Skeletal muscle satellite cell (primary cell): ENCODE measurements at regions not wholly inside any gene's neighbourhood (a gene's known extent, or its start where the extent isn't known, plus 50 kb on each side); places are given as distances from the start of the nearest gene placed in this dataset.

Experiments used
- H3K27me3 ChIP-seq: 2 replicates; pipeline ENCODE4 v1.7.0; 2013; ENCODE audit warnings: low read length; ENCODE audit not compliant: control insufficient read depth, insufficient read depth
- H3K36me3 ChIP-seq: 2 replicates; pipeline ENCODE4 v1.7.0; 2013; ENCODE audit warnings: mild to moderate bottlenecking, control low read depth, low read length; ENCODE audit not compliant: insufficient read depth
- H3K4me1 ChIP-seq: 2 replicates; pipeline ENCODE4 v1.7.0; 2013; ENCODE audit warnings: low read length; ENCODE audit not compliant: control insufficient read depth, insufficient read depth
- H3K4me2 ChIP-seq: 2 replicates; pipeline ENCODE4 v1.7.0; 2013; ENCODE audit warnings: mild to moderate bottlenecking, low read length
- H3K4me3 ChIP-seq: 2 replicates; pipeline ENCODE4 v1.7.0; 2013; ENCODE audit warnings: low read length
- H3K9ac ChIP-seq: 2 replicates; pipeline ENCODE4 v1.7.0; 2013; ENCODE audit warnings: mild to moderate bottlenecking, low read depth, low read length, moderate library complexity
- H3K9me3 ChIP-seq: replicated peaks from 2 replicates; pipeline ENCODE4 v1.7.0; 2013; ENCODE audit warnings: mild to moderate bottlenecking, control low read depth, low read length

- H3K27me3 ChIP-seq = no peaks in the 10 kb centered on the region
- no peaks in the 10 kb centered on the region for H3K36me3 ChIP-seq
- no peaks in the 10 kb centered on the region for H3K9me3 ChIP-seq
- H3K4me1 ChIP-seq = no peaks in the 10 kb centered on the region
- no peak overlapping the region for H3K4me3 ChIP-seq
- H3K9ac ChIP-seq = no peak overlapping the region
- no peak overlapping the region for H3K4me2 ChIP-seq
Measured at GRCh38 chr2:142323206-142323605, 192.4 kb upstream of the LRP1B start.

DNA sequence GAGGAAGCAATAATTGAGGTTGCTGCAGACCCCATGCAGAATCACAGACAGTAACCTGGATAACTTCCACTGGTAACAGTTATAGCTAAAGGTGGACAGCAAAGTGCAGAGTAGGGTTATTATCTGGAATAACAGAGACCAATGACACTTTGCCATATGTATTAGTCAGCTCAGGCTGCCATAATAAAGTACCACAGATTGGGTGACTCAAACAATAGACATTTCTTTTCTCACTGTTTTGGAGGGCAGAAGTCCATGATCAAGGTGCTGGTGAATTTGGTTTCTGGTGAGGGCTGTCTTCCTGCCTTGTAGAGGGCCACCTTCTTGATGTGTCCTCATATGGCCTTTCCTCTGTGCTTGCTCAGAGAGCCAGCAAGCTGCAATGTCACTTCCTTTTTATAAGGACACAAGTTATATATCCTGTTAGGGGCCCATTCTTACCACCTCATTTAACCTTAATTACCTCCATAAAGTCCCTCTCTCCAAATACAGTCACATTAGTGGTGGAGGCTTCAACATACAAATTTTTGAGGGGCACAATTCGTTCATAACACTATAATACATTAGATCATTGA is 191.0 kb upstream of the LRP1B start:
- no peaks in the 10 kb centered on the region for H3K27me3 ChIP-seq
- H3K9ac ChIP-seq = no peak overlapping the region
- H3K36me3 ChIP-seq = no peaks in the 10 kb centered on the region
- H3K9me3 ChIP-seq = no peaks in the 10 kb centered on the region
- H3K4me2 ChIP-seq = no peak overlapping the region
- H3K4me1 ChIP-seq = no peaks in the 10 kb centered on the region
- no peak overlapping the region for H3K4me3 ChIP-seq

DNA sequence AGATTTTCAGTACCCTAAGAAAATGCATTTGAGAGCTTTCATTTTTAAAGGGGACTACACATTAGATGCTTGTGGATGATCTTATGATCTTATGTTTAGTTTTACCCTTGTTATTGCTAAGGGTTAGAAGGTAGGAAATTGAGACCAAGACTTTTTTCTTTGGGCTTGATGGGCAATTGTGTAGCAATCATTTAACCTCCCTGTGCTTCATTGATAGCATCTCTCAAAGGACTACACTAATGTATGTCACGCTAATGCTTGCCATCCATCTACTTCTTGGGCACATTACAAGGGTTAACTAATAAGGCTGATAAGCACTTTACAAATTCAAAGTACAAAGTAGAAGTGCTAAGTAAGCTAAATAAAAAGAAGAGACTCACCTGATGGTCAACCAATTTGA is 189.3 kb upstream of the LRP1B start:
- no peak overlapping the region for H3K4me3 ChIP-seq
- no peaks in the 10 kb centered on the region for H3K9me3 ChIP-seq
- H3K27me3 ChIP-seq = no peaks in the 10 kb centered on the region
- no peaks in the 10 kb centered on the region for H3K36me3 ChIP-seq
- H3K4me2 ChIP-seq = no peak overlapping the region
- H3K9ac ChIP-seq = no peak overlapping the region
- no peaks in the 10 kb centered on the region for H3K4me1 ChIP-seq

DNA sequence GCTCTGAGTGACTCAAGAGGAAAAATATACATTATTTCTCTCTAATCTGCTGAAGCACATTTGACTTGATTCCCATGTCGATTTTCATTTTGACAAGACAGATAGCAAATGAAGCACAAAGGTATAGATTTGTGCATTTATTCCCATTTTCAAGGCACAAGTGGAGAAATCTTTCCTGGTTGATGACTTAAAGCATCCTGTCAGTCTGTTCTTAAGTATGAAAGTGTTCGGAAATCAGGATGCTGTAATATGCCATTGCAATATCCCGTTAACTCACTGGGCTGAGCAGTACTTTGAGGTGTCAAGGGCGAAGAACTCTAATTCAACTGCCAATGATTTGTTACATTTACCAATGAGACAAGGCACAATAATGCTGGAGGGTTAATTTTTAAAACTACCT is 185.2 kb upstream of the LRP1B start:
- no peaks in the 10 kb centered on the region for H3K36me3 ChIP-seq
- H3K9me3 ChIP-seq = no peaks in the 10 kb centered on the region
- no peaks in the 10 kb centered on the region for H3K27me3 ChIP-seq
- H3K4me3 ChIP-seq = no peak overlapping the region
- H3K4me2 ChIP-seq = no peak overlapping the region
- H3K9ac ChIP-seq = no peak overlapping the region
- H3K4me1 ChIP-seq = no peaks in the 10 kb centered on the region

GRCh38 chr2:142315346-142315745 is 184.5 kb upstream of the LRP1B start:
- Histone ChIP-seq H3K4me2 (no peak overlapping the region), H3K36me3 (no peaks in the 10 kb centered on the region), H3K4me1 (no peaks in the 10 kb centered on the region), H3K27me3 (no peaks in the 10 kb centered on the region), H3K9ac (no peak overlapping the region), H3K9me3 (peaks cover 2% of the 10 kb centered on the region), H3K4me3 (no peak overlapping the region)

DNA sequence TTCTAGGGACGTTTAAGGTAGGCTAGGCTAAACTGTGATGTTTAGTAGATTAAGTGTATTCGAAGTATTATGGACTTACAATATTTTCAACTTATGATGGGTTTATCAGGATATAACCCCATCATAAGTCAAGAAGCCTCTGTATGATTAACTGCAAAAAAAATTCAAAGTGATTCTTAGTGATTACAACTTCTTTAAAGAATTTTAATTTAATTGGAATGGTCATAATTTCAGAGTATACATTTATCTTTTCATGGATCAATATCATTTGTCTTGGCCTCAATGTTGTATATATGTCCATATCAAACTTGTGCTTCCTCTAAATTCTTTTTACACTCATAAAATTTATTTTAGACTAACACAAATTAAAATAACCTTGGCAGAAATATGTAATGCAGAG is 183.3 kb upstream of the LRP1B start:
- Histone ChIP-seq H3K36me3 (no peaks in the 10 kb centered on the region), H3K4me2 (no peak overlapping the region), H3K4me3 (no peak overlapping the region), H3K9ac (no peak overlapping the region), H3K27me3 (no peaks in the 10 kb centered on the region), H3K9me3 (peaks cover 6% of the 10 kb centered on the region), H3K4me1 (no peaks in the 10 kb centered on the region)

GRCh38 chr2:142310530-142310929 is 179.7 kb upstream of the LRP1B start:
- Histone ChIP-seq H3K4me2 (no peak overlapping the region), H3K4me3 (no peak overlapping the region), H3K9ac (no peak overlapping the region), H3K27me3 (no peaks in the 10 kb centered on the region), H3K9me3 (peaks cover 6% of the 10 kb centered on the region), H3K36me3 (no peaks in the 10 kb centered on the region), H3K4me1 (peaks cover 3% of the 10 kb centered on the region)

- peaks cover 3% of the 10 kb centered on the region for H3K4me1 ChIP-seq
- H3K27me3 ChIP-seq = no peaks in the 10 kb centered on the region
- peaks cover 6% of the 10 kb centered on the region for H3K9me3 ChIP-seq
- no peaks in the 10 kb centered on the region for H3K36me3 ChIP-seq
- no peak overlapping the region for H3K4me3 ChIP-seq
- H3K4me2 ChIP-seq = no peak overlapping the region
- no peak overlapping the region for H3K9ac ChIP-seq
Measured at GRCh38 chr2:142308744-142309143, 177.9 kb upstream of the LRP1B start.

DNA sequence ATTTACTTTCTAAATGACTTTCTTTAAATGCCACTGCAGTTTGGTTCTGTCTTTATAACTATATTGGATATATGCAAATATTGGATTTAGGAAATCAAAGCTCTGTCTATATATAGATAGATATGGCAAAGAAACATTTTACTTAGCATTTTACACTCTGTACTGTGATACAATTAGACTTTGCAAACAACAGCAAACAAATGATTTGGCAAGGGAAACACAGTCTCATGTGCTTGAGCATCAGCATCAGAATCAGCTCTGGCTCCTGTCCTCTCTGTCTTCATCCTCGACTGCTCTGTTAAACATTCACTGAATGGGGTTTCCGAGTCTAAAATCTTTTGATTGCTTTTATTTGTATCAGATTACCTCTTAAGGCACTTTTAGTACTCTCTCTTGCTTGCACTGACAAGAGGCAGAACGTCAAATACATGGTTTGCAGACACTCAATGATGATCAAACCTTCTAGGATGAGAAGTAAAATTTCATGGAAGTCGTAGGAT is 176.8 kb upstream of the LRP1B start:
- peaks cover 6% of the 10 kb centered on the region for H3K9me3 ChIP-seq
- H3K9ac ChIP-seq = no peak overlapping the region
- no peaks in the 10 kb centered on the region for H3K27me3 ChIP-seq
- H3K4me1 ChIP-seq = peaks cover 3% of the 10 kb centered on the region
- H3K4me2 ChIP-seq = no peak overlapping the region
- H3K4me3 ChIP-seq = no peak overlapping the region
- no peaks in the 10 kb centered on the region for H3K36me3 ChIP-seq

DNA sequence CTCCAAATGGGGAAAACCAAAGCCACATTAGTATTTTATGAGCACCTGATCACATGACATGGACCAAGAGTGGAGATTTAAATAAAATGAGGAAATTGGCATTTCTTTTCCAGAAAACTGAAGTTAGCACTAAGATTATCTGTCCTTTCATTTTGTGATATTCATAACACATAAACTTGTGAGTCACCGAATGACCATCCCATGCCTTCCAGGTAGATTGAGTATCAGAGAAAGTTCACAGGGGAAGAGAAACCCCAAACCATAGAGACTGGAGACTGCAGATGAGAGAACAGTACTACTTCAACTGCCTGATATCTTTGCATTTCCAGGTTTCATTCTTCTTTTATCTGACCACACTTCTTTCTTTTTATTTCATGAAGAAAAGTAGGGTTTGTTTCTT is 176.3 kb upstream of the LRP1B start:
- Histone ChIP-seq H3K4me3 (no peak overlapping the region), H3K9me3 (peaks cover 6% of the 10 kb centered on the region), H3K4me1 (peaks cover 3% of the 10 kb centered on the region), H3K4me2 (no peak overlapping the region), H3K27me3 (no peaks in the 10 kb centered on the region), H3K36me3 (no peaks in the 10 kb centered on the region), H3K9ac (no peak overlapping the region)

- Histone ChIP-seq H3K4me3 (no peak overlapping the region), H3K9me3 (peaks cover 6% of the 10 kb centered on the region), H3K27me3 (no peaks in the 10 kb centered on the region), H3K9ac (no peak overlapping the region), H3K4me1 (peaks cover 3% of the 10 kb centered on the region), H3K36me3 (no peaks in the 10 kb centered on the region), H3K4me2 (no peak overlapping the region)
Measured at GRCh38 chr2:142306131-142306530, 175.3 kb upstream of the LRP1B start.

DNA sequence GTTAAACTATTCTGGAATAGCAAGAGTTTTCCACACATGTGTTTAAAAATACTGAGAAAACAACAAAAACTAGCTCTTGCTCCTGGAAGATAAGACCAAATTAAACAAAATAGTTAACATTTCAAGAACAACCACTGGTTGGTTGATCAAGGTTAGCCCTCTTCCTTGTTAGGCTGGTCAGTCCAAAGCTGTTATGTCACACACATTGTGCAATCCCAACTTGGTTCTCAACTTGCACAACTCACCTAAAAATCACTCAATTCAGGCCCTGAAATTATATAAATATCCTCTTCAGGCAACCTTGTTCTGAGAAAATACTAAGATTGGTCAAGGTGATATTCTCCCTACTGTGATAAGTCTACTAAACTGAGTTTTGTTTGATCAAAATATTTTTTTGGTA is 169.7 kb upstream of the LRP1B start:
- H3K4me2 ChIP-seq = no peak overlapping the region
- no peaks in the 10 kb centered on the region for H3K4me1 ChIP-seq
- no peak overlapping the region for H3K9ac ChIP-seq
- H3K4me3 ChIP-seq = no peak overlapping the region
- H3K27me3 ChIP-seq = no peaks in the 10 kb centered on the region
- no peaks in the 10 kb centered on the region for H3K36me3 ChIP-seq
- H3K9me3 ChIP-seq = no peaks in the 10 kb centered on the region
